Fibroblast of lung (primary cell): ENCODE measurements at regions not wholly inside any gene's neighbourhood (a gene's known extent, or its start where the extent isn't known, plus 50 kb on each side); places are given as distances from the start of the nearest gene placed in this dataset.
A peak's percentile ranks its signal among the peaks of the same experiment; 100 is the strongest.

Experiments
- DNase-seq, 2 donors: peaks; one replicate each; pipeline versions ENCODE4 v3.0.0 to v3.0.0-alpha.2; 2010; ENCODE audit warnings: low read depth in 2 of 2
- H2AFZ ChIP-seq: 2 replicates; pipeline ENCODE4 v1.5.1; 2012; ENCODE audit warnings: low read length, control low read depth, inconsistent platforms
- H3K27ac ChIP-seq: 2 replicates; pipeline ENCODE4 v1.5.1; 2011; ENCODE audit warnings: low read length, control low read depth; ENCODE audit not compliant: insufficient read depth
- H3K27me3 ChIP-seq: 2 replicates; pipeline ENCODE4 v1.5.1; 2011; ENCODE audit warnings: mild to moderate bottlenecking, low read length; ENCODE audit not compliant: control insufficient read depth, insufficient read depth
- H3K36me3 ChIP-seq: 2 replicates; pipeline ENCODE4 v1.5.1; 2011; ENCODE audit warnings: low read length; ENCODE audit not compliant: control insufficient read depth, insufficient read depth
- H3K4me1 ChIP-seq: 2 replicates; pipeline ENCODE4 v1.5.1; 2011; ENCODE audit warnings: low read length; ENCODE audit not compliant: control insufficient read depth, insufficient read depth; ENCODE audit errors: extremely low read depth
- H3K4me2 ChIP-seq: 2 replicates; pipeline ENCODE4 v1.5.1; 2011; ENCODE audit warnings: low read length, control low read depth; ENCODE audit not compliant: insufficient read depth; ENCODE audit errors: extremely low read depth
- H3K4me3 ChIP-seq, 4 experiments: fragments of 200-600 bp in 1 of 4; sonication (generic) in 1 of 4; replicated peaks in 1 of 4; 2 replicates each; pipeline ENCODE4 v1.5.1; 2011 to 2016; ENCODE audit warnings: low read length in 4 of 4, low read depth in 3 of 4, mild to moderate bottlenecking in 3 of 4, control low read depth in 2 of 4, inconsistent platforms in 1 of 4, mixed read lengths in 1 of 4; ENCODE audit not compliant: insufficient read depth in 1 of 4; ENCODE audit errors: control extremely low read depth in 1 of 4
- H3K79me2 ChIP-seq: 2 replicates; pipeline ENCODE4 v1.5.1; 2012; ENCODE audit warnings: mild to moderate bottlenecking, low read length, inconsistent platforms; ENCODE audit not compliant: control insufficient read depth, insufficient read depth
- H3K9ac ChIP-seq: 2 replicates; pipeline ENCODE4 v1.5.1; 2011; ENCODE audit warnings: mild to moderate bottlenecking, low read length, control low read depth; ENCODE audit not compliant: insufficient read depth
- H3K9me3 ChIP-seq: 2 replicates; pipeline ENCODE4 v1.5.1; 2012; ENCODE audit warnings: low read depth, low read length; ENCODE audit not compliant: control insufficient read depth, insufficient read depth
- H4K20me1 ChIP-seq: 2 replicates; pipeline ENCODE4 v1.5.1; 2011; ENCODE audit warnings: low read length; ENCODE audit not compliant: control insufficient read depth, insufficient read depth; ENCODE audit errors: extremely low read depth
- EZH2 ChIP-seq: IDR thresholded peaks from 2 replicates; pipeline ENCODE4 v1.5.1; 2012; ENCODE audit warnings: low read length, control low read depth, mild to moderate bottlenecking; ENCODE audit errors: missing control alignments
- TF ChIP-seq, protein P1 (sequence below), 2 donors: IDR thresholded peaks in 1 of 2; conservative IDR thresholded peaks in 1 of 2; 1 replicate in 1 of 2; 2 replicates in 1 of 2; pipeline ENCODE4 v1.5.1; 2011 to 2012; ENCODE audit warnings: low read length in 2 of 2, control low read depth in 1 of 2, inconsistent platforms in 1 of 2, low read depth in 1 of 2, mild to moderate bottlenecking in 1 of 2

DNA sequence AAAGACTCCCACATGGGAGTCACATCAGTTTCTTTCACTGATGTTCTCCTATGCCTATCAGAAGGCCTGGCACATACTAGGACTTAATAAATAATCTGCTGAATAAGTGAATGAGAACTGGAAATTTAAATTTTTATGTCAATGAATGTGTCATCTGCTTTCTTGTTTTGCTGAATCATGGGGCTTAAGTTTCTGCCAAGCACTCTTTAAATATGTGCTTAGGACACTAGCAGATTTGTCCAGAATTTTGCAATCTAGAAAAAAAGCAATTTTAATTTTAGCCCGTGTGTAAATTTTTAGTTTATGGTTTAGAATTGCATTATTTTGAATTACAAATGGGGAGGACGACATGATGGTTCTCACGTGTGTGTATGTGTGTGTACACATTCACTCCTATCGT lies 803.1 kb downstream of the USP25 start:
- H3K27me3 ChIP-seq = no peaks in the 10 kb centered on the region
- no peak overlapping the region for H3K27ac ChIP-seq
- no peak overlapping the region for H3K4me3 ChIP-seq
- no peaks in the 10 kb centered on the region for H3K9me3 ChIP-seq
- no peak overlapping the region for H2AFZ ChIP-seq
- peak overlapping the region; percentile 55 for H3K4me2 ChIP-seq
- TF ChIP-seq, protein P1, sequence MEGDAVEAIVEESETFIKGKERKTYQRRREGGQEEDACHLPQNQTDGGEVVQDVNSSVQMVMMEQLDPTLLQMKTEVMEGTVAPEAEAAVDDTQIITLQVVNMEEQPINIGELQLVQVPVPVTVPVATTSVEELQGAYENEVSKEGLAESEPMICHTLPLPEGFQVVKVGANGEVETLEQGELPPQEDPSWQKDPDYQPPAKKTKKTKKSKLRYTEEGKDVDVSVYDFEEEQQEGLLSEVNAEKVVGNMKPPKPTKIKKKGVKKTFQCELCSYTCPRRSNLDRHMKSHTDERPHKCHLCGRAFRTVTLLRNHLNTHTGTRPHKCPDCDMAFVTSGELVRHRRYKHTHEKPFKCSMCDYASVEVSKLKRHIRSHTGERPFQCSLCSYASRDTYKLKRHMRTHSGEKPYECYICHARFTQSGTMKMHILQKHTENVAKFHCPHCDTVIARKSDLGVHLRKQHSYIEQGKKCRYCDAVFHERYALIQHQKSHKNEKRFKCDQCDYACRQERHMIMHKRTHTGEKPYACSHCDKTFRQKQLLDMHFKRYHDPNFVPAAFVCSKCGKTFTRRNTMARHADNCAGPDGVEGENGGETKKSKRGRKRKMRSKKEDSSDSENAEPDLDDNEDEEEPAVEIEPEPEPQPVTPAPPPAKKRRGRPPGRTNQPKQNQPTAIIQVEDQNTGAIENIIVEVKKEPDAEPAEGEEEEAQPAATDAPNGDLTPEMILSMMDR (conservative IDR thresholded peaks at IDR 0.05 in 1 of 2, IDR thresholded peaks at IDR 0.05 in 1 of 2; ENCODE audit: low read depth in 1 of 2, low read length in 2 of 2) = no peak
- TF ChIP-seq EZH2 = no peak
- H4K20me1 ChIP-seq = no peaks in the 10 kb centered on the region
- H3K9ac ChIP-seq = no peak overlapping the region
- peaks cover 2% of the 10 kb centered on the region for H3K4me1 ChIP-seq
- H3K36me3 ChIP-seq = no peaks in the 10 kb centered on the region
- peak; percentile 62 to 73 for DNase-seq
- H3K79me2 ChIP-seq = no peaks in the 10 kb centered on the region

DNA sequence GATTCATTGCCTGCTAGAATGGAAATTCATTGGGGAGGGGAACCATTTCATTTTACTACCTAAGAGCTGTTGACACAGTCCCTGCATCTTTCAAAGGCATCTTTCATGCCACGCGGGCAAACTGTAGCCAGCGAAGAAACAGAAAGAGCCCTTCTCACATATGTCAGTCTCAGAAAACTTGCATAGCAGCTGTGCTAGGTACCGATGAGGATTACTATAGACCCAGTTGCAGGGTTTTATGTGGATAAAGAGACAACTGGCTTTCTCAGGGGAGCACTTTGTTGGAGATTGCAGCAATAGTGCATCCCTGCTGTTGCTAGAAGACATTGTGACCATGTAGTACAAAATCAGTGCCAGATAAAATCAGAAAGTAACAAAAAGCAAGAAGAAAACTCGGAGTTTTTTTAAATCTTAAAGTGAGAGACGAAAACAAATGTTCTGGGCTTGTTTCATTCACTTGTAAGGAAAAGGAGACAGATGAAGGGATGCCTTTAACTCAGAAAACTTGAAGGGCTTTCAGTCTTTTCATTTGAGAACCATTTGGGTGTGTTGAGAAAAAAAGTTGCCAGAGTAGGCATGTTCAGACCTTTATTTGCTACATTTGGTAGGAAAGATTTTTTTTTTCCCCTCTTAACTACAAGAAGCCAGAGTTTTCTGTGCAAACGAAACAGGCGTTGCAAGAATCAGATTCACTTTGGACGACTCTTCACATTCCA lies 804.1 kb downstream of the USP25 start:
- Histone ChIP-seq H3K4me1 (peaks cover 2% of the 10 kb centered on the region), H4K20me1 (no peaks in the 10 kb centered on the region), H3K27ac (peak overlapping the region; percentile 70), H2AFZ (peak overlapping the region; percentile 68), H3K4me3 (peak overlapping the region; percentile 11 to 88 (median 46)), H3K9ac (no peak overlapping the region), H3K79me2 (no peaks in the 10 kb centered on the region), H3K4me2 (peak overlapping the region; percentile 83), H3K36me3 (no peaks in the 10 kb centered on the region), H3K9me3 (no peaks in the 10 kb centered on the region), H3K27me3 (no peaks in the 10 kb centered on the region)
- DNase-seq = peak in 1 of 2 donors; percentile 41
- TF ChIP-seq EZH2 = no peak
- TF ChIP-seq, protein P1 (conservative IDR thresholded peaks at IDR 0.05 in 1 of 2, IDR thresholded peaks at IDR 0.05 in 1 of 2; ENCODE audit: low read depth in 1 of 2, low read length in 2 of 2) = no peak

DNA sequence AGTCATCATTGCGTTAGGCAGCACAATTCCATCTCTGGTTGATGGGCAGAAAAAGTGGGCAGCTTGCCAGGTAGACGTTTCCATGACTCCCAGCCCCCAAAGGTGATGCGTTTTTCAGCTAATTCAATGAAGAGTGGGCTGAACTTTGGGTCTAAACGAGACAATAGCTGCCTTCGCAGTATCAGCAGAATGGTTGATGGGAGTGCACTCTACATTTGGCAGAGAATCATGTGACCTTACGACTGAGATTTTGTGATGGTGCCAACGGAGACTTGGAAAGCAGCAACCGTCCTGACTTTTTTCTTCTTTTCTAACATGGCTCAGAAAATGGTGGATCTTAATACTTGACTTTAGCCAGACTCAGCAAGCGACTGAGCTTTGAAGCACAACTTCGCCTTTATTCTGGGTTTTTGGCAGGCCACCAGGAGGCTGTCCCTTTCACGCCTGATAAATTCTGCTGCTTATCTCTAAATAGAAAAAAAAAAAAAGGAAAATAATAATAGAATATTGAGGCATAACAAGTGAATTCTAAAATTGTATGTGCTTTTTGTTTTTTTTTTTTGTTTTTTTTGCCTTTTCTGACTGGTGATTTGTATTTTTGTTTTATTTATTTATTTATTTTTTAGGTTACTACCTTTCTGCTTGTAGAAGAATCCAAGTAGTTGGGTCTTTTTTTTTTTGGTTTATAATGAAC lies 804.8 kb downstream of the USP25 start:
- DNase-seq = peak; percentile 87 to 89
- peaks cover 2% of the 10 kb centered on the region for H3K4me1 ChIP-seq
- peak overlapping the region; percentile 70 for H3K27ac ChIP-seq
- peak overlapping the region; percentile 83 for H3K4me2 ChIP-seq
- no peaks in the 10 kb centered on the region for H4K20me1 ChIP-seq
- TF ChIP-seq, protein P1 (conservative IDR thresholded peaks at IDR 0.05 in 1 of 2, IDR thresholded peaks at IDR 0.05 in 1 of 2; ENCODE audit: low read depth in 1 of 2, low read length in 2 of 2) = no peak
- TF ChIP-seq EZH2 = no peak
- H3K36me3 ChIP-seq = no peaks in the 10 kb centered on the region
- no peaks in the 10 kb centered on the region for H3K27me3 ChIP-seq
- peak overlapping the region; percentile 18 to 88 (median 46) for H3K4me3 ChIP-seq
- H3K9ac ChIP-seq = no peak overlapping the region
- no peaks in the 10 kb centered on the region for H3K79me2 ChIP-seq
- peak overlapping the region; percentile 68 for H2AFZ ChIP-seq
- H3K9me3 ChIP-seq = no peaks in the 10 kb centered on the region
